ENCODE measurements at regions not wholly inside any gene's neighbourhood (a gene's known extent, or its start where the extent isn't known, plus 50 kb on each side); places are given as distances from the start of the nearest gene placed in this dataset.

GRCh38 chr4:114488301-114488982 lies 110.2 kb upstream of the UGT8 start:
- TF ChIP-seq ZNF274 (IDR thresholded peaks at IDR 0.05; ENCODE audit: low read depth, low read length) = no peak
- no peak for TF ChIP-seq YY1 (IDR thresholded peaks at IDR 0.05; ENCODE audit: insufficient read depth, insufficient read length)
